AG10803 (cell line): ENCODE measurements at regions not wholly inside any gene's neighbourhood (a gene's known extent, or its start where the extent isn't known, plus 50 kb on each side); places are given as distances from the start of the nearest gene placed in this dataset.
"Not testable (repeated sequence)": the region's sequence is repeated elsewhere in the genome, so short reads cannot be mapped to it uniquely, and the experiment has no call there.

Experiments used
- DNase-seq: peaks from one replicate; pipeline ENCODE4 v3.0.0; 2010; ENCODE audit warnings: low read depth
- H3K4me3 ChIP-seq: 2 replicates; pipeline ENCODE4 v1.5.1; 2011; ENCODE audit warnings: mild to moderate bottlenecking, low read length, control low read depth
- TF ChIP-seq, protein P1 (sequence below): conservative IDR thresholded peaks from 2 replicates; pipeline ENCODE4 v1.5.1; 2011; ENCODE audit warnings: mild to moderate bottlenecking, low read length, control low read depth, inconsistent platforms

- TF ChIP-seq, protein P1, sequence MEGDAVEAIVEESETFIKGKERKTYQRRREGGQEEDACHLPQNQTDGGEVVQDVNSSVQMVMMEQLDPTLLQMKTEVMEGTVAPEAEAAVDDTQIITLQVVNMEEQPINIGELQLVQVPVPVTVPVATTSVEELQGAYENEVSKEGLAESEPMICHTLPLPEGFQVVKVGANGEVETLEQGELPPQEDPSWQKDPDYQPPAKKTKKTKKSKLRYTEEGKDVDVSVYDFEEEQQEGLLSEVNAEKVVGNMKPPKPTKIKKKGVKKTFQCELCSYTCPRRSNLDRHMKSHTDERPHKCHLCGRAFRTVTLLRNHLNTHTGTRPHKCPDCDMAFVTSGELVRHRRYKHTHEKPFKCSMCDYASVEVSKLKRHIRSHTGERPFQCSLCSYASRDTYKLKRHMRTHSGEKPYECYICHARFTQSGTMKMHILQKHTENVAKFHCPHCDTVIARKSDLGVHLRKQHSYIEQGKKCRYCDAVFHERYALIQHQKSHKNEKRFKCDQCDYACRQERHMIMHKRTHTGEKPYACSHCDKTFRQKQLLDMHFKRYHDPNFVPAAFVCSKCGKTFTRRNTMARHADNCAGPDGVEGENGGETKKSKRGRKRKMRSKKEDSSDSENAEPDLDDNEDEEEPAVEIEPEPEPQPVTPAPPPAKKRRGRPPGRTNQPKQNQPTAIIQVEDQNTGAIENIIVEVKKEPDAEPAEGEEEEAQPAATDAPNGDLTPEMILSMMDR = no peak
- no peak for DNase-seq
- no peak overlapping the region for H3K4me3 ChIP-seq
Measured at GRCh38 chr7:106448992-106449859, 164.4 kb upstream of the NAMPT start.

- no peak overlapping the region for H3K4me3 ChIP-seq
- no peak for DNase-seq
- TF ChIP-seq, protein P1 = no peak
Measured at GRCh38 chr7:106448346-106448991, 163.7 kb upstream of the NAMPT start.

- no peak for DNase-seq
- no peak overlapping the region for H3K4me3 ChIP-seq
- TF ChIP-seq, protein P1 = no peak
Measured at GRCh38 chr7:106447318-106447847, 162.6 kb upstream of the NAMPT start.

DNA sequence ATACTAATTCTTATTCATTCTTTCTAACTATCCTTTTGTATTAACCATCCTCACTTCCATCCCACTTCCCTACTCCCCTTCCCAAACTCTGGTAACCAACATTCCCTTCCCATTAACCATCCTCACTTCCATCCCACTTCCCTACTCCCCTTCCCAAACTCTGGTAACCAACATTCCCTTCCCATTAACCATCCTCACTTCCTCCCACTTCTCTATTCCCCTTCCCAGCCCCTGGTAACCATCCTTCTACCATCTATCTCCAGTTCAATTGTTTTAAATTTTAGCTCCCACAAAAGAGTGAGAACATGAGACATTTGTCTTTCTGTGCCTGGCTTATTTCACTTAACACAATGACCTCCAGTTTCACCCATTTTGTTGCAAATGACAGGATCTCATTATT is 160.6 kb upstream of the NAMPT start:
- H3K4me3 ChIP-seq, DNase-seq: not testable (repeated sequence)

- DNase-seq = no peak
- TF ChIP-seq, protein P1 = no peak
- H3K4me3 ChIP-seq = no peak overlapping the region
Measured at GRCh38 chr7:106444068-106444655, 159.4 kb upstream of the NAMPT start.

DNA sequence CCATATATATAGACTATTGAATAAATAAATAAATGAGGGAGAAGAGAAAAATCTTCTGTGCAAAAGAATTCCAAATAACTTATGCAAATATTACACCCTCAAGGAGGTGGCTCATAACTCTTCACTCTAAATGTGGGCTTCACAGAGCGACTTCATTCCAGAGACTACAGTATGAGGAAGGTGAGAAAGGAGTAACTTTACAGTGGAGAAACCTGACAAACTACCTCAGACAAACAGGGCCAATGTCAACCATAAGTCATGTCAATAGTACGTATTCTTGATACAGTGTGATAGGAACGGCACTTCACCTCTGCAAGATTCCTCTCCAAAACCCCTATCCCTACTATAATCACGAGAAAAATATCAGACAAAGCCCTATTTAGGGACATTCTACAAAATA is 158.4 kb upstream of the NAMPT start:
- TF ChIP-seq, protein P1 = no peak
- no peak for DNase-seq
- no peak overlapping the region for H3K4me3 ChIP-seq

DNA sequence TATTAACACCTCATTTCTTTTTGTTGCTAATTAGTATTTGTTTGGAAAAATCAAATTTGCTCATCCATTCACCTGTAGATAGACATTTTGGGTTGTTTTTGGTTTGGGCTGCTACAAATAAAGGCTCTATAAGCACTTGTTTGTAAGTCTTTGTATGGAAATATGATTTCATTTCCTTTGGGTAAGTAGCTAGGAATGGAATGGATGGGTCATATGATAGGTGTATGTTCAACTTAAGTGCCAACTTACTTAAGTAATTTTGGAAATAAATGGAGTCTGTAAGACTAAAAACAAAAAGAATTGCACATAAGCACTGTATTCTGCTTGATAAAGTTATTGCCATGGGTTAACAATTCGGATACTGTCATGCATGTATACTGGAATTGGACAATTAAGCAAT is 157.7 kb upstream of the NAMPT start:
- H3K4me3 ChIP-seq = no peak overlapping the region
- TF ChIP-seq, protein P1 = no peak
- DNase-seq = no peak

GRCh38 chr7:106441343-106441742 is 156.6 kb upstream of the NAMPT start:
- DNase-seq, H3K4me3 ChIP-seq: not testable (repeated sequence)

DNA sequence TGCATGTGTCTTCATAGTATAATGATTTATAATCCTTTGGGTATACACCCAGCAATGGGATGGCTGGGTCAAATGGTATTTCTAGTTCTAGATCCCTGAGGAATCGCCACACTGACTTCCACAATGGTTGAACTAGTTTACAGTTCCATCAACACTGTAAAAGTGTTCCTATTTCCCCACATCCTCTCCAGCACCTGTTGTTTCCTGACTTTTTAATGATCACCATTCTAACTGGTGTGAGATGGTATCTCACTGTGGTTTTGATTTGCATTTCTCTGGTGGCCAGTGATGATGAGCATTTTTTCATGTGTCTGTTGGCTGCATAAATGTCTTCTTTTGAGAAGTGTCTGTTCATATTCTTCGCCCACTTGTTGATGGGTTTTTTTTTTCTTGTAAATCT is 152.2 kb upstream of the NAMPT start:
- DNase-seq, H3K4me3 ChIP-seq: not testable (repeated sequence)
